Left kidney (tissue), 1 donor: ENCODE measurements at regions not wholly inside any gene's neighbourhood (a gene's known extent, or its start where the extent isn't known, plus 50 kb on each side); places are given as distances from the start of the nearest gene placed in this dataset.
A peak's percentile ranks its signal among the peaks of the same experiment; 100 is the strongest.
"Not testable (repeated sequence)": the region's sequence is repeated elsewhere in the genome, so short reads cannot be mapped to it uniquely, and the experiment has no call there.

Experiments
- DNase-seq: peaks from one replicate; pipeline ENCODE4 v3.0.0-alpha.2; 2013

DNA sequence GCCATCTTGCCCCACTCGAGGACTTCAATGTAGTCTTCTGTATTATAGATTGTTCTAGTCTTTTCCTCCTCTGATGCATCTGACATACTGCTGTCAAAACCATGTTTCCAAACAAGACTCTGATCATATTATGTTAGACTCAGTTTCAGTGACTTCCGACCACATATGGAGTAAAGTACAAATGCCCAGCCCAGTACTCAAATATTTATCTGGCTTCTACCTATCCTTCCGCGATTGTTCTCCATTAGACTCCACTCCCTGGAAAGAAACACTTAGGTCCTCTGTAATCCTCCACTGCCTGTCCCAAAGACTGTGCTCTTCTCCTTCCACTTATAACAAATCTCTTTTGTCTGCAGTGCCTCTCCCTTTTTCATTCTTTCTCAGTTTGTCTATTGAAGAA lies 439.5 kb downstream of the EFNB2 start:
- DNase-seq, result no peak

DNA sequence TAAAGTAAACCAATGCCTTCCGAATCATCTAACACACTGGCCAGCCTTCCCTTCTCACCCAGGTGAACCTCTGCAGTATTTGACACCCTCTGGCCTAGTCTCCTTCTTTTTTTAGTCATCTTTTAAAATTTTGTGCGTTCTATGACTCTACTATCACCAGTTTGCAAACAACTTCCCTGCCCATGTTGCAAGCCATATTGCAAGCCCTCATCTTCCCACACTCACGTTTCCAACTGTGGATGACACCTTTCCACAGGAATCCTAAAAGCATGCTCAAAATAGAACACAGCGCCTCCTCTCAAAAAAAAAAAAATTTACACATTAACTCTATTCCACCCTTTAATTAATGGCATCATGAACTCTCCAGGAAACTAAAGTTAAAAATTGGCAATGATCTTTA lies 440.1 kb downstream of the EFNB2 start:
- DNase-seq, result no peak

DNA sequence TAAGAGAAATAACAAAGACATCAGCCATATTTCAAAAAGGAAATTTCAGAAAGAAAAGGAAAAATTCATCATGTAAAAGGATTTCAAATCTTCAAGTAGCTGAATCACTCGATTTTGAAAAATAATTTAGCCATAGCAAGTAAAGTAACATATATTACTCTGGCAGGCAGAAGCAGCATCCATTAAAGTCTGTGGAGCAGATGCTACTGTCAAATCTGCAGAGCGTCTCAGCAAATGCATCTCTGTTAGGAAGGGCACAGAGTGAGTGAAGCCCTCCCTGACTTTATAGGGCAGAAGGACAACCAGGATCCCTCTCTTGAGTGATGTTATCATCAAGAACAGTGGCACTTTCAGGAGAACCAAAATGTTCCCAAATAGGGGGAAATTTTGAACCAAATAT lies 445.5 kb downstream of the EFNB2 start:
- DNase-seq, result no peak

DNA sequence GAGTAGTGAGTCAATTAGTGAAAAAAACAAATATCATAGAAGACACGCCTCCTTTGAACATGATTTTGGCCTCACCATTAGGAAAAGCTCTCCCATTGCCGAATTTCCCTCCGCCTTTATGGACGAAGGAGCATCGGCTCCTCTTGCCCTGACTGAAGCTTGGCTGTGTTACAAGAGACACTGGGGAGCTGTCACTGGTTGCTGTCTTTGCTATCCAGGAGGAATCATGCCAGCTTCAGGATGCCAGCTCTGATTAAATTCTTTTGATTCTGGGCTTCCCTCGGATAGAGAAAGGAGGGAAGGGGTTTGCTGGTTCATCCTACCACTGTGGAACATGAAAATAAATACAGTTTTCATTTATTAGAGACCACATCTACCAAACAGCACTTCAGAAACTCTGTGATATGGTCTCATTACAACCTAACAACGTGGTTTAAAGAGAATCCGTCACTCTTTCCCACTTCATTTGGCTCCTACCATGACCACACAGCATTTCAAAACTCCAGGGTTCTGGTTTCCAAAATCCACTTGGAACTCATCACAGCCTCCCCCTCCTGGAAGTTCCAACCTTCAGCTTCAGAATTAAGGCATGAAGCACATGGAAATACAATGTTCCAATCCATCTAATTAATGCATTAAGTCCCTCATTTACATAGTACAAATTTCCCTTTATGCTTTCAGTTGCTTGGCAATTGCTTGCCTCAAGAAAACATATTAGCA lies 446.0 kb downstream of the EFNB2 start:
- no peak for DNase-seq

DNA sequence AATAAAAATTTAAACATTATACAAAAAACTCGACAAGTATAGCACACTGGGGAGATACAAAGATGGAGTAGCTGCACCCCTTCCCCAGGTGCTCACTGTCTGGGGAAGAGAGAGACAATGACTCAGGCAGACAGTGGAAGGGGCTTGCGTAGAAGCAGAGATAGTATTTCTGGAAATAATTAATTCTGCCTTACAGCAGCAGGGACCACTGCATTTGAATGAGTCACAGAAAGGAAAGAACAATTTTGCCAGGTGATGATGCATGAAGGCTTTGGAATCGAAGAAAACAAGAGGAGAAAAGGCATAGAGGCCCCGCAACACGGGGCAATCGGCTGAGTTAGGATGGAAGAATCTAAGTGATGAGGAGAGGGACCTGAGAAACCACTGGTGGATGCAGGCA lies 447.4 kb downstream of the EFNB2 start:
- peak; percentile 18 for DNase-seq

DNA sequence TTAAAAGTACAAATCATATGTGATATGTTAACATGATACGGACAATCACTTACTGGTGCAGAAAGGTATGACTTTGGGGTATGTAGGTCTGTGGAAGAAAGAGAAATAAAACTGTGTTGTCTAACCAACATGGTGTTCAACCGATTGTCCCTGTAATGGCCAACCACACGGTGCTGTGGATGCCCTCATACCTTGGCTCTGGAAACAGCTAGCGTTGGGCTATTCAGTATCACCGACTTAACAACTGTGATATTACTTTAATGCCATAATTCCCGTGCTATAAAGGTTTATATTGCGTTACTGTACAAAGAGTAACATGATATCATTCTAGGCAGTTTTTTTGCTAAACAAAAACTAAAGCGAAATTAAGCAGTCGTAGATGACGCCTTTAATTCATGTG lies 448.3 kb downstream of the EFNB2 start:
- no peak for DNase-seq

DNA sequence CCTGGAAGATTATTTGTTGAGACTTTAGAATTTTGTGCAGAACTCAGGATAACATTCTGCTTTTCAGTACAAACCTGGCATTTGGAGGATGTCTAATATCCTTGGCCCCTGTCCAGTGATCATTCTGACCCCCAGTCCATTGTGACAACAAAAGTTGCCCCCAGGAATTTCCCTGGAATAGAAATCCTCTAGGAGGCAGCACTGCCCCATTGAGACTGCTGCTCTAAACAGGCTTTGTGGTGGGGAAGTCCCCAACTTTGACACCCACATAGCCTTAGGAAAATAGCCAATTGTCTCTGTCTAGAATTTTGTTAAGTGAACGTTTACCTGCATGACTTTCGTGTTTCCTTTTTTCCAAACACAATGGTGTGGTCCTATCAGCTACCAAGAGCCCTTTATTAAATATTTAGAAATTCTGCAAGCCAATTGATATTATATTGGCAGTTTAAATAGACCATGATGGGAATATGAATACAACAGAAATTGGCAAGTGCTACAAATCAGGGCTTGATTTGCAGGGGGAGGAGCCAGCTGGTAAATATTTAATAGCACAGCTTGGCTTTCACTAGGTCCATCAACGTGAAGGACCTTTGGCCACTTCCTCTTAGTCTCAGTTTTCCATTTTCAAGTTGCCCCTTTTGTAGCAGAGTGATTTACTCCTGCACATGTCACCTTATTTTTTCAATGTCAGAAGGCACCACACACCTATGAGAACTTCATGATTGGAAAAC lies 451.7 kb downstream of the EFNB2 start:
- no peak for DNase-seq

DNA sequence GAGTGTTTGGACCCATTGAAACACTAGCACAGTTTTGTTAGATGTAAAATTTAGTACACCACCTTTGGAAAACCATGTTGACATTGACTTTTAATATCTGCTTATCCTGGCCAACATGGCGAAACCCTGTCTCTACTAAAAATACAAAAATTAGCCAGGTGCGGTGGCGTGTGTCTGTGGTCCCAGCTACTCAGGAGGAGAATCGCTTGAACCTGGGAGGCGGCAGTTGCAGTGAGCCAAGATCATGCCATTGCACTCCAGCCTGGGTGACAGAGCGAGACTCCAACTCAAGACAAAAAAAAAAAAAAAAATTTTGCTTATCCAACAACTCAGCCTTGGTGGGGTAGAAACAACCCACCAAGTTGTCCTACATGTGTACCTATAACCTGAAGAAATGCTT lies 454.2 kb downstream of the EFNB2 start:
- not testable (repeated sequence) for DNase-seq

DNA sequence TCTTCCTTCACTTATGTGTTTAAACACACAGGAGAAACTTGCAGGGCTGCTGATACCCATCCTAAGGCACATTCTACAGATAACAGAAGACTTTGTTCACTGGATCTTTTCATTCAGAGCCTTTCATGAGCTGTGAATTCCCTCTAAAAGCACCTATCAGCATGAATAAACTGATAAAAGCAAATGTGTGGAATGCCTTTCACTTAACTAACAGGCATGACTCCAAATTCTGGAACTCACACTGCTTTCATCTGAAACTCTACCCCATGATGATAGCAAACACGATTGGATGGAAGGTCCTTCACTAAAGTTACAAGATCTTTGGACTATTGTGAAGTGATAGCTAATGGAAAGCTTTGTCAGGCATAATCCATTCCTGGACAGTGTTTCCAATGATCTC lies 457.3 kb downstream of the EFNB2 start:
- no peak for DNase-seq

DNA sequence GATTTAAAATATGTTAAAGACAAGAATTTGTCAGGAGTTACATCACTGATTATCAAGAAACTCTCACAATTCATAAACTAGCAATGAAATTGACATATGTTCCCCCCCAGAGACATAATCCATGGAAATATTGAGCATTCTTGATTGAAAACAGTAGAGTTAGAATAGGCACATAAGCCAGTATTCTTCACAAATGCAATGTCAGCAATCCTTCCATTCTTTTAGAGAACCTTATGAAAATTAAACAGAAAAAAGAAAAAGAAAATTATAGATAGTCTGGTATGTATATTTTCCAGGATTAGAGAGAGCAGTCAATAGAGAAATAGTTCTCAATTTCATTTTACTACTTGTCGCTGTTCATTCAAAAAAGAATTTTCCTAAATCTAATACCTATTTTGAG lies 458.4 kb downstream of the EFNB2 start:
- DNase-seq, result no peak

DNA sequence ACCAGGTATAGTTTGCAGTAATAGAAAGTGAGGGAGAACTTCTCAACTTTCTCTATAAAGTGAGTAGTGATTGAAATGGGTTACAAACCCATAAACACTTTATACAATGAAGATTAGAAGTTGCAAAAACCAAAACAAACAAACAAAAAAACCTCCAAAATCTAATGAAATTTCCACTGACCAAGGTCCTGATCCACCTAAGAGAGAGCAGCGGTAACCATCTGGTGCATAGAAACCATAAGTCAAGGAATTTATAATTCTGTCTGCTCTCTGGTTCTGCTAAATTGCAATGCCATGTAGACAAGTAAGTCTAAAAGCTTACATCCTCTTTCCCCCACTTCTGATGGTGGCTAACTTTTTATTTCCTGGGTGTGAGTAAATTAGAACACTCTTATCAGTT lies 463.4 kb downstream of the EFNB2 start:
- no peak for DNase-seq

DNA sequence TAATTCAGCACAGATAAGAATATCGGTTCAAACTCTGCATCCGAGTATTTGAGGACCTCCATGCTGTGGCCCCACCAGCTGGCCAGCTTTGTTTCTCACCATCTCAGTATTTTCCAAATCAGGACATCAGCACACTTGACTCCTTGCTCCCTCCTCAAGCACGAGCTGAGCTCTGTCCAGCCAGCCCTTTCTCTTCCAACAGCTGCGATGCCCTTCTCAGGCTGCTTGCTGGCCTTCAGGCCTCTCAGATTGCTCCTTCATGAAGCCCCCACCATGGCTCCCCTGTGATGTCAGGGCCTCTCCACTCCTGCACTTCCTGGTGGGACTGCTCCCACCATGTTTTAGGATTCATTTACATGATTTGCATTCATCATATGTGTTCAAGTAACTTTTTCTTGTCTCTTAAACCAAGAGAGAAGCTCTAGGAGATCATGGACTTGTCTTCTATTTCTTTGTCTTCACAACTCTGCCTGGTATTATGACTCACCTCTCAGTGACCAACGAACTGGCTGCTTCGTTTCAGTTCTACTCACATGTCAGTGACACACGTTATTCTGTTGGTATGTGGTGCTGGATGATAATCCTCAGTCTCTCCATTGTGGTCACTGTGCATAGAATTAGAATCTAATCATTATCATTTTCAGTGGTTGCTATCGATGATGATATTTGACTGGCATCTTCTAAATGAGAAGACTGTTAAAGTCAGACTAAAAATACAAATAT lies 471.7 kb downstream of the EFNB2 start:
- DNase-seq, result no peak

DNA sequence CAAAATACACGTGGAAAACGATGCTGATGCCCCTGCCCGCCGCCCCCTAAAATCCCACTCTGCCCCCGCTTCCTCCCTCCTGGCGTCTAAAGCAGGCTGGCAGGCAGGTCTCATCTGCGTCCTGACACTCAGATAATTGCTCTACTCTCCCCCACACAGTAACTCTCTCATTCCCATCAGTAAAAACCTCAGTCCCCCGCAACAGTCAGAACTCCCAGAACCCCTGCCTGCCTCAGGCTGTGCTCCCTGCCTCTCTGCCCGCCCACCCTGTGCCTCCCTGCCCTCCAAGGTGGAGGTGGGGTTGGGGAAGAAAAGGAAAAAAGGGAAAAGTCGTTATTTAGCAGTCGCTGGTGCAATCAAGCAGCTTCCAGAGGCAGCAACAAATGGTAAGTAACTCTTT lies 473.7 kb downstream of the EFNB2 start:
- DNase-seq, result peak; percentile 42

DNA sequence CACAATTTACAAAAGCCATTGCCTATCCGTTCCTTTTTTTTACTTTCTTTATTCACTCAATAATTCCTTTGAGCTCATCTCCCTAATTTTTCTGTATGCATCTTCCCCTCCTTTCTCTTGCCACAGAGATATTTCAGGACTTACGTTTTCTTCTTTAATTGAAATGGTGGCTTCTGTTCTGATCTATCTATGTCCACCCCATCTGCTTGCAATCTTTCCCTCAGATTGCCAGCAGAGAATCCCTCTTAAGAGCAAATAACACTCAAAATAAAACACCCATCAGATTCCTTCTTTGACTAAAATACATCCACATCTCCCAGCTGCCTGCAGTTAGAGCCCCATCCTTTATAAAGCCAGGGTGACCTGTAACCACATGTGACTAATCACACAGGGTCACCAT lies 478.6 kb downstream of the EFNB2 start:
- DNase-seq, result no peak

DNA sequence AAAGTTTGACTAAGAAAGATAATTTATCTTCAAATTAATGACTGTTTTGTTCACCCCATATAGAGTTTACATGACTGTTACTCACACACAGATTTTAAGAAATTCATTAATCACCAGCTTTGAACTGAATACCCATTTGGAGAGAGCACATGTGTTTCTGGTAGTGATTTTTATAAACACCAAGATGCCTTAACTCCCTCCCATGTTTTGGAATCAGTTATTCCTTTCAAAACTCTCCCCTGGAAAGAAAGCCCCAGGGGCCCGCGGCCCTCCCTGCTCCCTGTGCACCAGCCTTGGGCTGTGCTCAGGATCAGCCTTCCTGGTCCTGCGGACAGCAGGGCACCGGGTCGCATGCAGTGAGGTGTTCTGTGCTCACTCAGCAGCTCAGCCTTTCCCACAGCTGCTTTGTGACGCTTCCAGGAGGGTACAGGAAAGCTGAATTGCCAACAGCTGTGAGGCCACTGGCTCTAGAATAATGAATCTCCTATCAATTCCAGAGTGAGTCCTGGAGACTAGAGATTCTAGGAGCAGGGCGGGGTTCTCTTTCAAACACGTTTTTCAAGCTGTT lies 483.2 kb downstream of the EFNB2 start:
- no peak for DNase-seq

DNA sequence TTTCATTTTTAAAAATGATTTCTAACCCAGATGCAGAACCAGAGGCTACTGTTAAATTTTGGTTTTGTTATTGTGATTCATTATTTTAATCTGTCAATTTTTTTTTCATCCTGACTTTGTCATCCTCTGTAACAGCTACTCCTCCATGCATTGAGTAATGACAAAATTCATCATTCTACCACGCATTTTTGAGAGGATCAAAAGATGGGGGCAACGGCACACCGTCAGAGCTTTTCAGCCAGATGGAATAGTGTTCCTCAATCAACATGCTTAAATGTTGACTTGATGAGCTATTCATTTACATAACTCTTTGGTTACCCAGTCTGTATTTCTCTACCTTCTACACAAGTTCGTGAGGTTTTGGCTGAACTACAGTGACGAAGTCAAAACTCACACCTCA lies 486.3 kb downstream of the EFNB2 start:
- no peak for DNase-seq

DNA sequence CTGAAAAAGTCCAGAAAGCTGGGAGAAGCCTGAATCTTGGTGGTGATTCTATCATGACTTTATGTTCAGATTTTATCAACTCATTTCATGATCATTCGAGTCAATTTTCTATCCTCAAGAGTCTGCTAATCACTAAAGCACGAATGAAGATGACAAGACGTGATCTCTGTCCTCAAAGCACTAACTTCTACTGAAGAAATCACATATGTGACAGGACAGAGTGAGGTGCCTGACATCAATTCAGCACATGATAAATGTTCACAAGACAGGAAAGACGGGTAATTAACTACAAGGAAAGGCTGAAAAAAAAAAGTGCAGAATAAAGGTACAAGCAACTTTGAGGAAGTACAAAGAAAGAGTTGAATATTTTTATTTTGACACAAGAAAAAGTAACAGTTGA lies 487.1 kb downstream of the EFNB2 start:
- DNase-seq, result no peak

DNA sequence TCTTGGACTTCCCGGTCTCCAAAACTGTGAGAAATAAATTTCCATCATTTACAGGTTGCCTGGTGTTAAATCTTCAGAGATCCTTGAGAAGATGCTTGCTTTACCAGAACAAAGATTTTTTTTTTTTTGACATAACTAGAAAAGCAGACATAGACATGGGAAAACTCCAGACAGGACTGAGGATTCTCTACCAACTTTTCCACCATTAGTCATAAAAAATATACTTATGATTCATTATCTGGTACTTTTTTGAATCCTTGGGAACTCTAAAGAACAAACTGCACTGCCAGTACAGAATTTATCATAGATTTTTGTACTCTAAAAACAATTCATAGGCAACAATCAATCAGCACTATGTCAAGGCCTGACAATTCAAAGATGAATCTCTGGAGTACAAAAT lies 487.6 kb downstream of the EFNB2 start:
- no peak for DNase-seq

DNA sequence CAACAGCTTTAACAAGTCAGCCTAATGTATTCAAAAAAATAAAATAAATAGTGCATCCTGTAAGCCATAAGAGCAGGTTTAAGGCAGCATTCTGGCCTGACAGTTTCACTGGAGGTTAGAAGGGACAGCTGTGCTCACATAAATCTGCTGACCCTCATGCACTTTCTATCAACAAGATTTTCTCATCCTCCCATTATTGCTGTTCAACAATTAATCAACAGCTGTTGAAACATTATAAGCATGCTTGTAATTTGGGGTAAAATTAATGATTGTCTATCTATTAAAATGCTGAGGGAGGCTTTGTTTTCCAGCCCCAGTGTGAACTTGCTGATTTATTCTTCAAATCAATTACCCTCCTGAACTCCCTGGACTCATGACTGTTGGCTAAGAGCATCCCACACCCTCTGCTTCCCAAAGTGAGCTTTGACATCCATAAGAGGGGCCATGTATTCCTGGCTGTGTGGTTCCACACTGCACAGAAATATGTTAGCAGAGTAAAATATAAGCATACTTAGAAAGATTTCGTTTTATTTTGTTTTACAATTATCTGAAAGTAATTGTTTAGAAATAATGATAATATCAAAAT lies 492.4 kb downstream of the EFNB2 start:
- DNase-seq, result peak; percentile 73

DNA sequence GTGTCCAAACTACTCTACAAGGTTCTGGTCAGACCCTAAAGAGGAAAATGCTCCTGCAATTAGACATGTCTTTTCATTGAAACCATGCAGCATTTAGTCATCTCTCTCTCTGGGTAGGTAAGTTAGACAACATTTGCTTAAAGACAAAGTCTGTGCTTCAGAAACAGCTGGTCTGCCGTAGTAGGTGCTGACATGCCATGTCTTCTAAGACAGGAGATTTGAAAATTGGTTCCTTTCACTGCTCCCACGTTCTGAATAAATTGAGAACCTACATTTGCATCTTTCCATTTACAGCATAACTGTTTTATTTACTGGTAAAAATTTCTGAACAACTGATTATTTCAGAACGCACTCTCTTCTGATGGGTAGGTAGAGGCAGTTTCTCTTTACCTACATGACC lies 494.0 kb downstream of the EFNB2 start:
- DNase-seq, result no peak

DNA sequence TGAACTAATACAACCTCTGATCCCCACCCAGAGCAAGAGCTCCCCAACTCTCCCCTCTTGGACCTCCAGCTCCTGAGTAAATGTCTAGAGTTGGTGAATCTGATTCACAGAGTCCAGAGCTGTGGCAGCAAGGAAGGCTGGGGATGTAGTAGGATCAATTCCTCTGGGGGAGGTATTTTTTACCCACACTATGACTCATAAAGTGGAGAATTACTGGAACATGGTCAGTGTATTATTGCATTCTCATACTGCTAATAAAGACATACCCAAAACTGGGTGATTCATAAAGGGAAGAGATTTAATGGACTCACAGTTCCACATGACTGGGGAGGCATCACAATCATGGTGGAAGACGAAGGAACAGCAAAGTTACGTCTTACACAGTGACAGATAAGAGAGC lies 496.7 kb downstream of the EFNB2 start:
- DNase-seq, result no peak

DNA sequence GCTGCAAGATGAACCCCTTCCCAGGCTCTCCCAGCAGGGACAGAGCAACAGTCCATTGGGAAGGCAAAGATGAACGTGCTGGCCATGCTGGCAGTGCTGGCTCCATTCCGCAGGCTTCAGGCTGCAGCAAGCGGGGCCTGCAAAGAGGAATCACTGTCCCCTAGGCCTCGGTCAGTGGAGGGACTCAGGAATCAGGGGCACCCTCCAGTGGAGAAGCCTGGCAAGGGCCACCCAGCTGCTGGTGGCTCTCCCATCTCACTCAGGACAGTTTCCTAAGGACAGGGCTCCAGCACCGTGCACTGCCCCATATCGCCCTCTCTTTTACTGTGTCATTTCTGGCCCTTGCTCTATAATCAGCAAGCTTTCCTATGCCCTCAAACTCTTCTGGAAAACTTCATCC lies 498.6 kb downstream of the EFNB2 start:
- no peak for DNase-seq

DNA sequence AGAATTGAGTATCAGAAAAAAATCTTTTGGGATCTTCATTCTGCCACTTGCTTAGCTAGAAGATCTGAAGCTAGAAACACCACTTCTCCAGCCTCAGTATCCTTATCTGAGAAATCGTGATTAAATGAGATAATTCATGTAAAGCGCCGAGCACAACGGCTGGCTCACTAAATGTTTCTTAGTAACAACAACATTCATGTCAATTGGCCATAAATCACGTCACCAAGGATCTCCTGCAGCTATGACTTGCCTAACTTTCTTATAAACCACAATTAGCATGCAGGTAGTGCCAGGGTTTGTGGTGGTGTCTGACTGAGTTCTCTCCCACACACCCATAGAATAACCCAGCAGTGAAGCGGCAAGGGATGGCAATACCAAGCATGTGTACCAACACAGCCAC lies 501.3 kb downstream of the EFNB2 start:
- DNase-seq, result no peak
